RWPE1 (cell line): ENCODE measurements at regions not wholly inside any gene's neighbourhood (a gene's known extent, or its start where the extent isn't known, plus 50 kb on each side); places are given as distances from the start of the nearest gene placed in this dataset.

Source experiments
- CTCF ChIA-PET: fragments of 350-600 bp; sonication (Branson Sonifier 250); formaldehyde crosslinking; extraction: SDS; loops from one replicate; lab custom pipeline; 2021; lab: Yijun Ruan, JAX
- POLR2A ChIA-PET: fragments of 400-600 bp; formaldehyde crosslinking; extraction: SDS; loops from one replicate; lab custom pipeline; 2020; ENCODE audit warnings: antibody characterized with exemption; ENCODE audit not compliant: low non-redundant PET; lab: Yijun Ruan, JAX
- DNase-seq: peaks from one replicate; pipeline ENCODE4 v3.0.0; 2012; ENCODE audit warnings: low spot score
- H3K27ac ChIP-seq: fragments of 450-650 bp; 2 replicates; pipeline ENCODE4 v1.5.1; 2017
- CTCF ChIP-seq: fragments of 450-650 bp; conservative IDR thresholded peaks from 2 replicates; pipeline ENCODE4 v1.5.1; 2017; ENCODE audit warnings: low read depth, mild to moderate bottlenecking

GRCh38 chr14:82055515-82056115, 522.0 kb upstream of the SEL1L start:
- DNase-seq = no peak
- POLR2A ChIA-PET = no interaction called here
- no peak for TF ChIP-seq CTCF
- CTCF ChIA-PET = no interaction called here
- H3K27ac ChIP-seq = no peak overlapping the region

GRCh38 chr14:82060219-82060618, 526.6 kb upstream of the SEL1L start:
- CTCF ChIA-PET = no interaction called here
- DNase-seq = no peak
- POLR2A ChIA-PET = no interaction called here
- no peak for TF ChIP-seq CTCF
- H3K27ac ChIP-seq = no peak overlapping the region

DNA sequence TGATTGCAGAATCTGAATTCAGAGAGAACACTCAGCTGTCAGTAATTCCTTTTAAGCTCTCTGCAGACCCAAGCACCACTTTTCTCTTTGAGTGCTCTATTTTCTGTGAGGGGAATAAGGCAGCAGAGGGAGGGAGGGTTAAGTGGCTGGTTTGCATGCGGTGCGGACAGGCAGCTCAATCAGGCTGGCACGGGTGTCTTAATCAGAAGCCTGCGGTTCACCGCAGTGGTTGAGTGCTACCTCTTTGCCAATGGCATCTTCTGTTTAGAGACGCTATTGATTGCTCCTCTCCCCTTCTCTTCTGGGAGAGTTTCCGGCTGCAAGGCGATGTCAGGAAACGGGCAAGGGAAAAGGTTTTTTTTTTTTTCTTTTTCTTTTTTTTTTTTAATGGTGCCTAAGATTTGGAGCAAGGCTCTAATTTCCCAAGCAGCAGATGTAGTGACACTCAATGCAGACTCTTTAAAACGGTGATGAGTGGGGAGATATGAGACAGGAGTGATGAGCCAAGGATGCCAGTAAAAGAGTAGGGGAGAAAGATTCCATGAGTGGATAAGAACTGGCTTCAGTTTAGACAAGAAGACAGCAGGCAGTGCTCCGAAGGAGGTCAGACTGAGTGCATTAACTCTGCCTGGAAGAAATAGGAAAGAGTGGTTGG, 533.7 kb upstream of the SEL1L start:
- TF ChIP-seq CTCF = no peak
- POLR2A ChIA-PET = no interaction called here
- CTCF ChIA-PET = no interaction called here
- no peak for DNase-seq
- H3K27ac ChIP-seq = no peak overlapping the region

- DNase-seq = no peak
- POLR2A ChIA-PET = no interaction called here
- CTCF ChIA-PET = no interaction called here
- no peak for TF ChIP-seq CTCF
- H3K27ac ChIP-seq = no peak overlapping the region
Measured at GRCh38 chr14:82070040-82070439, 536.4 kb upstream of the SEL1L start.

DNA sequence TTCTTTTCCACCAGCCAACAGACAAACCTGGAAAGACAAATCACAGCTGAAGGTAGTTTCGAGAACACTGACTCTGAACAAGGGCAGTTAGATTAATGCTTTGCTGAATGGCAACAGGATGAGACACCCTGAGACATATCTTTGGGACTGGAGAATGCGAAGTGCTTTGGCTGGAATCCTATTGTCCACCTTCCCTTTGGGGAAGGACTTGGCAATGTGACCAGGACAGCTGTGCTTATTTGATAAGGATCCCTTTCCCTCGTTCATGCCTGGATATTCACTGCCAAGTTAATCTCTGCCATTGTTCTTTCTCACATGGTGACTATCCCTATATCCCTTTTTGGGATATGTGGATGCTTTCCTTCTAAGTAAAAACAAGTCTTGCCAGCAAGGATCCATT, 537.1 kb upstream of the SEL1L start:
- CTCF ChIA-PET = no interaction called here
- no peak for TF ChIP-seq CTCF
- POLR2A ChIA-PET = no interaction called here
- no peak overlapping the region for H3K27ac ChIP-seq
- DNase-seq = no peak

- no peak for TF ChIP-seq CTCF
- DNase-seq = no peak
- CTCF ChIA-PET = no interaction called here
- POLR2A ChIA-PET = no interaction called here
- no peak overlapping the region for H3K27ac ChIP-seq
Measured at GRCh38 chr14:82073547-82073946, 539.9 kb upstream of the SEL1L start.
